ENCODE measurements at regions not wholly inside any gene's neighbourhood (a gene's known extent, or its start where the extent isn't known, plus 50 kb on each side); places are given as distances from the start of the nearest gene placed in this dataset.

GRCh38 chr17:79438058-79438457 lies 172.8 kb downstream of the RBFOX3 start:
- Histone ChIP-seq H3K9ac (ENCODE audit: low read depth in 1 of 2, low read length in 2 of 2) (no peak overlapping the region), H3K36me3 (ENCODE audit: control insufficient read depth in 2 of 2, insufficient read depth in 2 of 2, low read length in 2 of 2) (no peaks in the 10 kb centered on the region), H3K27ac (ENCODE audit: low read depth in 2 of 2, low read length in 2 of 2) (no peak overlapping the region), H3K4me3 (ENCODE audit: low read length in 2 of 2) (no peak overlapping the region), H3K9me3 (ENCODE audit: control insufficient read depth in 2 of 2, low read length in 2 of 2) (no peaks in the 10 kb centered on the region), H3K4me1 (ENCODE audit: control insufficient read depth in 2 of 2, insufficient read depth in 2 of 2, low read length in 2 of 2) (no peaks in the 10 kb centered on the region), H3K27me3 (ENCODE audit: control insufficient read depth in 2 of 2, insufficient read depth in 2 of 2, low read length in 2 of 2) (peaks cover 6% of the 10 kb centered on the region in 2 donors)

DNA sequence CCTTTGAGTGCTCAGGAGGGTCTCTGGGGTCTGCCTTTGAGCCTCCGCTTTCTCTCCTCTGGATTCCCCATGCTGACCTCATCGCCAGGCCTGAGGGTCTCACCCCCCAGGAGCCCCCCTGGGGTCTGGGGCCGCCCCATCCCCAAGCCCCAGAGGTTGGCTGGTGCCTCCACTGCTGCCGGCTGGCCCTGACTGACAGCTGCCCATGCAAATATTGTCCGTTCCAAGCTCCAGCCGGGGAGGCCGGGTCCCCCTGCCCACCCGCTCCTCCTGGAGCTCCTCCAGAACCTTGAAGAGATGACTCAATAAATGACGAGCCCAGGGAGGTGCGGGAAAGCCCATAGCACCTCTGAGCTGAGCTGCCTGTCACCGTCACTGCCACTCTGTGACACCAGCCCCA lies 173.8 kb downstream of the RBFOX3 start:
- H3K36me3 ChIP-seq (ENCODE audit: control insufficient read depth in 2 of 2, insufficient read depth in 2 of 2, low read length in 2 of 2), result no peaks in the 10 kb centered on the region
- no peak overlapping the region for H3K9ac ChIP-seq (ENCODE audit: low read depth in 1 of 2, low read length in 2 of 2)
- no peak overlapping the region for H3K4me3 ChIP-seq (ENCODE audit: low read length in 2 of 2)
- H3K27ac ChIP-seq (ENCODE audit: low read depth in 2 of 2, low read length in 2 of 2), result no peak overlapping the region
- H3K27me3 ChIP-seq (ENCODE audit: control insufficient read depth in 2 of 2, insufficient read depth in 2 of 2, low read length in 2 of 2), result peaks cover 6 to 7% of the 10 kb centered on the region in 2 donors
- no peaks in the 10 kb centered on the region for H3K9me3 ChIP-seq (ENCODE audit: control insufficient read depth in 2 of 2, low read length in 2 of 2)
- no peaks in the 10 kb centered on the region for H3K4me1 ChIP-seq (ENCODE audit: control insufficient read depth in 2 of 2, insufficient read depth in 2 of 2, low read length in 2 of 2)

- Histone ChIP-seq H3K27me3 (ENCODE audit: control insufficient read depth in 2 of 2, insufficient read depth in 2 of 2, low read length in 2 of 2) (peaks cover 6 to 7% of the 10 kb centered on the region in 2 donors), H3K4me3 (ENCODE audit: low read length in 2 of 2) (no peak overlapping the region), H3K36me3 (ENCODE audit: control insufficient read depth in 2 of 2, insufficient read depth in 2 of 2, low read length in 2 of 2) (no peaks in the 10 kb centered on the region), H3K27ac (ENCODE audit: low read depth in 2 of 2, low read length in 2 of 2) (no peak overlapping the region), H3K4me1 (ENCODE audit: control insufficient read depth in 2 of 2, insufficient read depth in 2 of 2, low read length in 2 of 2) (no peaks in the 10 kb centered on the region), H3K9me3 (ENCODE audit: control insufficient read depth in 2 of 2, low read length in 2 of 2) (no peaks in the 10 kb centered on the region), H3K9ac (ENCODE audit: low read depth in 1 of 2, low read length in 2 of 2) (no peak overlapping the region)
Measured at GRCh38 chr17:79435962-79436361, 174.9 kb downstream of the RBFOX3 start.

DNA sequence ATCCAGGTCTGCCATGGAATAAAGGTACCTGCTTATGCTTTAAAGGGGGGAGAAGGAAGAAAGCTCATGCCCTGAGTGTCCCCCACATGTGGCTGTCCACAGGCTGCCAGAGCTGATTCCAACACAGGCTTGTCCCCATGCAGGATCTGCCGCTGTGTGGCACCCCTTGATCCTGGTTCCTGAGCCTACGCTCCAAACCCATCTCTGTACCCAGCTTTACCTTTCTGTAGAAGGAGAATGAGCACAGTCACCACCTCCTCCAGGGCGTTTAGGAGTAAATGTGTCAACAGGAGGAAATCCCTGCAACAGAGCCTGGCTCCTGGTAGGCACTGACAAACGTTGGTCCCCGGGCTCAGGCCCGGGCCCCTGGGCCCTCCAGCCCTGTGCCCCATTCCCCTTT lies 175.6 kb downstream of the RBFOX3 start:
- Histone ChIP-seq H3K9ac (ENCODE audit: low read depth in 1 of 2, low read length in 2 of 2) (no peak overlapping the region), H3K27me3 (ENCODE audit: control insufficient read depth in 2 of 2, insufficient read depth in 2 of 2, low read length in 2 of 2) (peaks cover 6 to 7% of the 10 kb centered on the region in 2 donors), H3K27ac (ENCODE audit: low read depth in 2 of 2, low read length in 2 of 2) (no peak overlapping the region)

DNA sequence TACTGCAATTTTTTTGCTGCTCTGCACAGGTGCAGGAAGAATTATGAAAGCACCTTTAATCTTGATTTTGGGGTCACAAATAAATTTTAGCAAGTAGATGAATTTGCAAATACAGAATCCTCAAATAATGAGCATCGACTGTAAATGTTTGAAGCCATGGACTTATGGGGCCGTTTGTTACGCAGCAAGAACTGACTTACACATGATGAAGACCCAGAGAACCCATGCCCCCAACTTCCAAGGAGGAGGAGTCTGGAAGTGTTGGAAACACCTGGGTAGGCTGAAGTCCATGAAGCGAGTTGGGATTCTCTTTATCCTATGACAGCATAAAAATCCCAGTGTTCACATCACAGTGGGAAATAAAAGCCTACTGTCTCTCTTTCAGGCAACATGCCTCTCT lies 176.6 kb downstream of the RBFOX3 start:
- Histone ChIP-seq H3K4me3 (ENCODE audit: low read length in 2 of 2) (no peak overlapping the region), H3K9ac (ENCODE audit: low read depth in 1 of 2, low read length in 2 of 2) (no peak overlapping the region), H3K4me1 (ENCODE audit: control insufficient read depth in 2 of 2, insufficient read depth in 2 of 2, low read length in 2 of 2) (no peaks in the 10 kb centered on the region), H3K36me3 (ENCODE audit: control insufficient read depth in 2 of 2, insufficient read depth in 2 of 2, low read length in 2 of 2) (no peaks in the 10 kb centered on the region), H3K9me3 (ENCODE audit: control insufficient read depth in 2 of 2, low read length in 2 of 2) (no peaks in the 10 kb centered on the region), H3K27ac (ENCODE audit: low read depth in 2 of 2, low read length in 2 of 2) (no peak overlapping the region), H3K27me3 (ENCODE audit: control insufficient read depth in 2 of 2, insufficient read depth in 2 of 2, low read length in 2 of 2) (peaks cover 6 to 7% of the 10 kb centered on the region in 2 donors)

More for the DNA sequence above, 175.6 kb downstream of the RBFOX3 start:
- Histone ChIP-seq H3K4me3 (ENCODE audit: low read length in 2 of 2) (no peak overlapping the region), H3K36me3 (ENCODE audit: control insufficient read depth in 2 of 2, insufficient read depth in 2 of 2, low read length in 2 of 2) (no peaks in the 10 kb centered on the region), H3K9me3 (ENCODE audit: control insufficient read depth in 2 of 2, low read length in 2 of 2) (no peaks in the 10 kb centered on the region), H3K4me1 (ENCODE audit: control insufficient read depth in 2 of 2, insufficient read depth in 2 of 2, low read length in 2 of 2) (no peaks in the 10 kb centered on the region)

DNA sequence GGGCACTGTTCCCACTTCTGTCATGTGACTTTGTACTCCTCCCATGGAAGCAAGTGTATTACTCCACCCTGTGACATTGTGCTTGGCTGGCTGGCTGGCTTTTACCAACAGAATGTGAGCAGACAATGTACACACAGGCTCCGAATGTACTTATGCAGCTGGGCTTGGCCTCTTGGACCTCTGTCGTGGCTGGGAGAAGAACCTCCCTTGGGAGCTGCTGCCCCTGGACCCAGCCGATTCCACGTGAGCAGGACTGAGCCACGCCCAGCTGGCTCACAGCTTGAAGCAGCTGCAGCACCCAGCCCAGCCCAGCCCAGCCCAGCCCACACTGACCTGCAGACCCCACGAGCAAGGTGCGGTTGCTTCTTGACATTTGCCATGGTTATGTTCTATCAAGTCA lies 177.5 kb downstream of the RBFOX3 start:
- no peaks in the 10 kb centered on the region for H3K4me1 ChIP-seq (ENCODE audit: control insufficient read depth in 2 of 2, insufficient read depth in 2 of 2, low read length in 2 of 2)
- H3K4me3 ChIP-seq (ENCODE audit: low read length in 2 of 2), result no peak overlapping the region
- H3K36me3 ChIP-seq (ENCODE audit: control insufficient read depth in 2 of 2, insufficient read depth in 2 of 2, low read length in 2 of 2), result no peaks in the 10 kb centered on the region
- H3K27ac ChIP-seq (ENCODE audit: low read depth in 2 of 2, low read length in 2 of 2), result no peak overlapping the region
- no peak overlapping the region for H3K9ac ChIP-seq (ENCODE audit: low read depth in 1 of 2, low read length in 2 of 2)
- no peaks in the 10 kb centered on the region for H3K9me3 ChIP-seq (ENCODE audit: control insufficient read depth in 2 of 2, low read length in 2 of 2)
- peaks cover 6 to 7% of the 10 kb centered on the region in 2 donors for H3K27me3 ChIP-seq (ENCODE audit: control insufficient read depth in 2 of 2, insufficient read depth in 2 of 2, low read length in 2 of 2)

DNA sequence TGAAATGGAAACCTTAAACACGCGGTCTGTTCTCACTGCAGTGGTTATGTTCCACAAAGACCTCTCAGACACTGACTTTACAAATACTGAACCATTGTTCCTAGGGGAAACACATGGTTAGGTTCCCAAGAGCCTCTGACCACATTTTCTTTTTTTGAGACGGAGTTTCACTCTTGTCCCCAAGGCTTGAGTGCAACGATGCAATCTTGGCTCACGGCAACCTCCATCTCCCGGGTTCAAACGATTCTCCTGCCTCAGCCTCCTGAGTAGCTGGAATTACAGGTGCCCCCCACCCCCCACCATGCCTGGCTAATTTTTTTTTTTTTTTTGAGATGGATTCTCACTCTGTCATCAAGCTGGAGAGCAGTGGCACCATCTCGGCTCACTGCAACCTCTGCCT lies 179.7 kb downstream of the RBFOX3 start:
- H3K27ac ChIP-seq (ENCODE audit: low read depth in 2 of 2, low read length in 2 of 2), result no peak overlapping the region
- no peaks in the 10 kb centered on the region for H3K4me1 ChIP-seq (ENCODE audit: control insufficient read depth in 2 of 2, insufficient read depth in 2 of 2, low read length in 2 of 2)
- no peak overlapping the region for H3K9ac ChIP-seq (ENCODE audit: low read depth in 1 of 2, low read length in 2 of 2)
- no peaks in the 10 kb centered on the region for H3K9me3 ChIP-seq (ENCODE audit: control insufficient read depth in 2 of 2, low read length in 2 of 2)
- H3K4me3 ChIP-seq (ENCODE audit: low read length in 2 of 2), result no peak overlapping the region
- no peaks in the 10 kb centered on the region for H3K36me3 ChIP-seq (ENCODE audit: control insufficient read depth in 2 of 2, insufficient read depth in 2 of 2, low read length in 2 of 2)
- peaks cover 4 to 7% of the 10 kb centered on the region in 2 donors for H3K27me3 ChIP-seq (ENCODE audit: control insufficient read depth in 2 of 2, insufficient read depth in 2 of 2, low read length in 2 of 2)

- Histone ChIP-seq H3K36me3 (ENCODE audit: control insufficient read depth in 2 of 2, insufficient read depth in 2 of 2, low read length in 2 of 2) (no peaks in the 10 kb centered on the region), H3K9ac (ENCODE audit: low read depth in 1 of 2, low read length in 2 of 2) (no peak overlapping the region), H3K27ac (ENCODE audit: low read depth in 2 of 2, low read length in 2 of 2) (no peak overlapping the region), H3K4me1 (ENCODE audit: control insufficient read depth in 2 of 2, insufficient read depth in 2 of 2, low read length in 2 of 2) (no peaks in the 10 kb centered on the region), H3K27me3 (ENCODE audit: control insufficient read depth in 2 of 2, insufficient read depth in 2 of 2, low read length in 2 of 2) (peaks cover 4% of the 10 kb centered on the region in 2 donors), H3K4me3 (ENCODE audit: low read length in 2 of 2) (no peak overlapping the region), H3K9me3 (ENCODE audit: control insufficient read depth in 2 of 2, low read length in 2 of 2) (no peaks in the 10 kb centered on the region)
Measured at GRCh38 chr17:79429864-79430494, 180.9 kb downstream of the RBFOX3 start.

DNA sequence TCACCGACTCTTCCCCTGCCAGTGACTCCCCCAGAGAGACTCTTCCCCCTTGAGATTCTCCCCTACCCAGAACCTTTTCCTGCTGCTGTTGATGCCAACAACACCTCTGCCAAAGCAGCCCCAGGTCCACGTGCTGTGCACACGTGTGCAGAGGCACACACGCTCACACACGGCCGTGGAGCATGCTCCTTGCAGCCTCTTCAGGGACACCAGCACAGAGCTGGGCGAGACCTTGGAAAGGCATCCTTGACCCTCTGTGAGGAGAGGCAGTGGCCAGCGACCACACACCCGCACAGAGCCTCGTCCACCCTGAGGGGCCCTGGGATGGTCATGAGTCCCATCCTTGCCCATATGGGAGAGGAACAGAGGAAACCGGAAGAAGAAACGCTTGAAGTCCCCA lies 181.9 kb downstream of the RBFOX3 start:
- no peak overlapping the region for H3K27ac ChIP-seq (ENCODE audit: low read depth in 2 of 2, low read length in 2 of 2)
- no peak overlapping the region for H3K9ac ChIP-seq (ENCODE audit: low read depth in 1 of 2, low read length in 2 of 2)
- H3K36me3 ChIP-seq (ENCODE audit: control insufficient read depth in 2 of 2, insufficient read depth in 2 of 2, low read length in 2 of 2), result no peaks in the 10 kb centered on the region
- no peaks in the 10 kb centered on the region for H3K4me1 ChIP-seq (ENCODE audit: control insufficient read depth in 2 of 2, insufficient read depth in 2 of 2, low read length in 2 of 2)
- H3K4me3 ChIP-seq (ENCODE audit: low read length in 2 of 2), result no peak overlapping the region
- H3K27me3 ChIP-seq (ENCODE audit: control insufficient read depth in 2 of 2, insufficient read depth in 2 of 2, low read length in 2 of 2), result peaks cover 3 to 4% of the 10 kb centered on the region in 2 donors
- H3K9me3 ChIP-seq (ENCODE audit: control insufficient read depth in 2 of 2, low read length in 2 of 2), result no peaks in the 10 kb centered on the region

DNA sequence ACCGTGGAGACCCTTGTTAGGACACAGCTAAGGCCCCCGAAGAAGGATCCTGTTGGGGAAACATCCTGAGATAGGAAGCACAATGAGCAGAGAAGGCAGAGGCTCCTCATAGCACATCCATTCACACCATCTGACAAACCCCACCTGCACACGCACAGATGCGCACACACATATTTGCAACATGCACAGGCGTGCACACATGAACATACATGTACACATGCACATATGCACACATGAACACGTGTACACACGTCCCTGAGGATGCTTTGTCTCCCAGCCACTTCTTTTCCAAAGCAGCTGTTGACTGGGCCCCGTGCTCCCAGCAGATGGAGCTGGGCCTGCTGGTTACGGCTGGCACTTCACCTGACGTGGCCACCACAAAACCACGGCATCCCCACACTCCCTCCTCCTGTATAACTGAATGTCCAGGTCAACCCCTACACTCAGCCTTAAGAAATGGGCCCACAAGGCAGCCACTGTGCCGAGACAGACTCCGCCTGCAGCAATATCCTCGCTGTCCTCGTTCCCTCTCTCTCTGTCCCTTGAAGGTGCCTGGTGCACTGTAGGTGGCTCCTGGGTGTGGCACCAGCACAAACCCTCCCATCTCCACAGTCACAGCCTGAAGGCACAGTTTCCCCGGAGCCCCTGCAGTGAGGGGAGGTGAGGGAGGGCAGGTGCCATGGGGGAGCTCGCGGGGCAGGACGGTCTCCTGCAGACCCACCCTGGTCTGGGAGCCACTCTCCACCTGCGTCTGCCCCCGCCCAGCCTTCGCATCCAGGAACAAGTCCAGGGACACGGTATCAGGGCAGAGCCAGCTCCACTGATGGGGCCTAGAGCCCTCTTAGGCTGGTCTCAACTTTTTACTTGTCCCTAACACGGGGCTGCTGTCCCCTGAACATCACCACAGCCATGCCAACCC lies 183.0 kb downstream of the RBFOX3 start:
- Histone ChIP-seq H3K36me3 (ENCODE audit: control insufficient read depth in 2 of 2, insufficient read depth in 2 of 2, low read length in 2 of 2) (no peaks in the 10 kb centered on the region), H3K27ac (ENCODE audit: low read depth in 2 of 2, low read length in 2 of 2) (no peak overlapping the region), H3K9ac (ENCODE audit: low read depth in 1 of 2, low read length in 2 of 2) (no peak overlapping the region), H3K27me3 (ENCODE audit: control insufficient read depth in 2 of 2, insufficient read depth in 2 of 2, low read length in 2 of 2) (peaks cover 0 to 2% of the 10 kb centered on the region in 2 donors), H3K4me1 (ENCODE audit: control insufficient read depth in 2 of 2, insufficient read depth in 2 of 2, low read length in 2 of 2) (no peaks in the 10 kb centered on the region), H3K9me3 (ENCODE audit: control insufficient read depth in 2 of 2, low read length in 2 of 2) (no peaks in the 10 kb centered on the region), H3K4me3 (ENCODE audit: low read length in 2 of 2) (no peak overlapping the region)
